ENCODE measurements at regions not wholly inside any gene's neighbourhood (a gene's known extent, or its start where the extent isn't known, plus 50 kb on each side); places are given as distances from the start of the nearest gene placed in this dataset.

DNA sequence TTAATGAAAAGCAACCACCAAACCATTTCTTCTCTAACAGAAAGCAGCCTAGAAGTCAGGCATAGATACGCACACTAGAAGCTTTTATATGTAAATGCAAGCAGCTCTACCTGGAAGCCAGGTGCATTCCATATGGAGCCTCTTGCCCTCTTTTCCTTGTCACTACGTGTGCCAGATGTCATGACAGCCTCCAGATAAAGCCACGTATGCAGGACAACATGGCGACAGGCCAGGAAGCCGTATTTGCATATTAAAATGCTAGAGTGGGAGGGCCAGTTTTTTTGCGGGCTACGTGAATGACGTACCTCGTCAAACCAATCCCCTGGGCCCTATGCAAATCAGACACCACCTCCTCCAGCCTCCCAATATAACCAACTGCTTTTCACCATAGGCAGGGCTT, 308.1 kb upstream of the SPTLC3 start:
- no peak for TF ChIP-seq POLR2A (IDR thresholded peaks at IDR 0.05)
- TF ChIP-seq, protein P1, sequence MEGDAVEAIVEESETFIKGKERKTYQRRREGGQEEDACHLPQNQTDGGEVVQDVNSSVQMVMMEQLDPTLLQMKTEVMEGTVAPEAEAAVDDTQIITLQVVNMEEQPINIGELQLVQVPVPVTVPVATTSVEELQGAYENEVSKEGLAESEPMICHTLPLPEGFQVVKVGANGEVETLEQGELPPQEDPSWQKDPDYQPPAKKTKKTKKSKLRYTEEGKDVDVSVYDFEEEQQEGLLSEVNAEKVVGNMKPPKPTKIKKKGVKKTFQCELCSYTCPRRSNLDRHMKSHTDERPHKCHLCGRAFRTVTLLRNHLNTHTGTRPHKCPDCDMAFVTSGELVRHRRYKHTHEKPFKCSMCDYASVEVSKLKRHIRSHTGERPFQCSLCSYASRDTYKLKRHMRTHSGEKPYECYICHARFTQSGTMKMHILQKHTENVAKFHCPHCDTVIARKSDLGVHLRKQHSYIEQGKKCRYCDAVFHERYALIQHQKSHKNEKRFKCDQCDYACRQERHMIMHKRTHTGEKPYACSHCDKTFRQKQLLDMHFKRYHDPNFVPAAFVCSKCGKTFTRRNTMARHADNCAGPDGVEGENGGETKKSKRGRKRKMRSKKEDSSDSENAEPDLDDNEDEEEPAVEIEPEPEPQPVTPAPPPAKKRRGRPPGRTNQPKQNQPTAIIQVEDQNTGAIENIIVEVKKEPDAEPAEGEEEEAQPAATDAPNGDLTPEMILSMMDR (IDR thresholded peaks at IDR 0.05): no peak
